T-helper 17 cell (primary cell): ENCODE measurements at regions not wholly inside any gene's neighbourhood (a gene's known extent, or its start where the extent isn't known, plus 50 kb on each side); places are given as distances from the start of the nearest gene placed in this dataset.

Source experiments
- ATAC-seq: fragments of 150-1000 bp; cut with Tn5 transposase; 2 replicates; pipeline ENCODE4 v1.10.0; 2021; ENCODE audit warnings: mild to moderate bottlenecking, moderate library complexity
- DNase-seq, 3 donors: peaks; one replicate each; pipeline versions ENCODE4 v3.0.0 to v3.0.0-alpha.2; 2020 to 2021
- H3K9me3 ChIP-seq: one replicate; pipeline ENCODE4 v1.7.0; 2013; ENCODE audit warnings: low read length, mild to moderate bottlenecking; ENCODE audit not compliant: control insufficient read depth, poor library complexity, severe bottlenecking
- H3K27ac Mint-ChIP-seq: one replicate; pipeline ENCODE4 v1.8.0; 2022; ENCODE audit warnings: mild to moderate bottlenecking, moderate library complexity, mixed read lengths
- H3K27me3 Mint-ChIP-seq: one replicate; pipeline ENCODE4 v1.8.0; 2022; ENCODE audit warnings: mixed read lengths
- H3K36me3 Mint-ChIP-seq: one replicate; pipeline ENCODE4 v1.8.0; 2022; ENCODE audit warnings: low read depth, mixed read lengths
- H3K4me1 Mint-ChIP-seq: one replicate; pipeline ENCODE4 v1.8.0; 2022; ENCODE audit warnings: mild to moderate bottlenecking, mixed read lengths
- H3K4me3 Mint-ChIP-seq: one replicate; pipeline ENCODE4 v1.8.0; 2022; ENCODE audit warnings: mild to moderate bottlenecking, moderate library complexity, mixed read lengths

DNA sequence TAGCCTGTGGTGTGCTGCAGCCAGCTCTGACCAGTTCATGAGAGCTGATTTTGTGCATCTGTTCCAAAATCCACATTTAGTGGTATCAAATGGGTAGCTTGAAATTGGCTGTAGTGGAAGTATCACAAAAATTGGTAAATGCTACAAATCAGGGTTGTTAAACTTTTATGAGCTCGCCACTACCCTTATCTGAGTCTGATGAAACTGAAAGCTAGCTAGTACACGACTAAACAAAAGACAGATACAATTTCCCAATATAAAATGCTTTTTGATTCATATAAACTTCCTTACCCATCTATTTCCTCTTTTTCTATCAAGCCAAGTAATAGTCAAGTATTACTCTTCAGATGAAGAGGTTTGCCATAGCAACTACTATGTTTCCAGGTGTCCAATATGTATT, 392.0 kb downstream of the TMEM161B start:
- DNase-seq (no peak), ATAC-seq (no peak)
- Mint-ChIP-seq H3K27ac (no peak overlapping the region), H3K4me3 (no peak overlapping the region), H3K27me3 (no peaks in the 10 kb centered on the region), H3K36me3 (no peaks in the 10 kb centered on the region), H3K4me1 (no peaks in the 10 kb centered on the region)
- no peaks in the 10 kb centered on the region for H3K9me3 ChIP-seq

DNA sequence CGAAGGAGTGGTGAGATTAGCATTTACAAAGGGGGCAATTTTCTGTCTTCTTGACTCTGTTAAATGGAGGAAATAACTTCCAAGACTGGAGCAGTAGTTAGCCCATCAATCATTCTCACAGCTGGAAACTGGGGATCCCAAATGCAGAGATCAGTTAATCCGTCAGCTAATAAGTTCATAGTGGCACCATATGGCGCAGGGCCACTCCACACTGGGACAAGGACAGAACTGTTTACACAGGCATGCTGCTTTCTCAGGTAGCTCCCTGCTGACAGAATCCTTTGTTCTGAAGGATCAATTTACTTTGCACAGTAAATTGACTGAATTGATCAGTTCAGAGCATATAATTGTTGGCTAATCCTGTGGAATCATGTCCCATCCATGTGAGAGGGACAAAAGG, 395.7 kb downstream of the TMEM161B start:
- no peaks in the 10 kb centered on the region for H3K9me3 ChIP-seq
- Mint-ChIP-seq H3K4me3 (no peak overlapping the region), H3K4me1 (no peaks in the 10 kb centered on the region), H3K36me3 (no peaks in the 10 kb centered on the region), H3K27me3 (peaks cover 4% of the 10 kb centered on the region), H3K27ac (no peak overlapping the region)
- no peak for DNase-seq
- ATAC-seq: no peak

DNA sequence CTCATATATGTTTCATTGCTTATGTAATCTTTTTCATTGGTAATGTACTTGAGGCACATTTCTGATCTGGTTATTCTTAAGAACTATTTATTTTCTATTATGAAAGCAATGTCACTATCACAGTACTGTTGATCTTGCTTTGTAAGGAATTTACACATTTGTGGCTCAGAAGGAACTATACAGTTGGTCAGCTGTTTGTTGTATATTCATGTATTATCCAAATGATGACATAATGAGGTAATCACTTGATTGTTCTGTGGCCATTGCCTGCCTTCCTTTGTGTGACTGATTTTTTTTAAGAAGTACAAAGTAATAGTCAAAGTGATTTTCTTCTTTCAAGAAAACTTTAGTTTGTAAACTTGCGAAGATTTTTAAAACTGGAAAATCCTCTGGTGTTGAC, 399.9 kb downstream of the TMEM161B start:
- DNase-seq (no peak), ATAC-seq (no peak)
- Mint-ChIP-seq H3K36me3 (no peaks in the 10 kb centered on the region), H3K27ac (no peak overlapping the region), H3K4me3 (no peak overlapping the region), H3K27me3 (peaks cover 4% of the 10 kb centered on the region), H3K4me1 (no peaks in the 10 kb centered on the region)
- no peaks in the 10 kb centered on the region for H3K9me3 ChIP-seq

DNA sequence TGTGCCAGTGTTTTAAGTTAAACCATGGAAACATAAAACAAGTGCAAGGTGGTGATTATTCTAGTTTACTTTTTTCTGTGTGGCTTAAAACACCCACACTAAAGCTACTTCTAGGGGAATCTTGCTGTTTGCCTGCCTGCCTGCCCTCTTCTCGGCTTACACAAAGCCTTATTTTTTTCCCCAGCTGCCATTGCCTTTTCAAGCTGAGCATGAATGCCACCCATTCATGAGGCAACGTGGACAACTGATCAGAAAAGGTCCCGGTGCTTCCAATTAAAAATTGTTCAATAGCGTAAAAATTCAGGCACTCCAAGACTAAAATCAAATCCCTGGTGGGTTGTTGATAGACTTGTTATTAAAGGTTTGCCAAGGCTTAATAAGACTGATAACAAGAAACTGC, 401.4 kb downstream of the TMEM161B start:
- Mint-ChIP-seq H3K36me3 (no peaks in the 10 kb centered on the region), H3K27ac (no peak overlapping the region), H3K27me3 (peaks cover 4% of the 10 kb centered on the region), H3K4me3 (no peak overlapping the region), H3K4me1 (no peaks in the 10 kb centered on the region)
- no peak for DNase-seq
- no peaks in the 10 kb centered on the region for H3K9me3 ChIP-seq
- no peak for ATAC-seq

DNA sequence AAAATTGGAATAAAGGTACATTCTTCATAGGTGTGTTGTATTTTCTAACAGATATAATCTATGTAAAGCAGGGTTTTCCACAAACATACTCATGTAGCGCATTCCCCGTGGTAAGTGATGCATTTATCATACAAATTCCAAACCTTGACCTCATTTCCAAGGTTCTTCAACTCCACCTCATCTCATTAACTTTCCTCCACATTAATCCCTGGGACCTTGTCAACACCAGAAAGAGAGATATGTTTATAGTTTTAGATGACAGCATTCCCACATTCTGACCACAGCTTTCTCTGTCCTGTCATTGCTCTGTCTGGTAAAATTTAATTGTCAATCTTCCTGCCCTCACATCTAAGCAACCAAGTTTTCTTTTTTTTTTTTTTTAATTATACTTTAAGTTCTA, 415.1 kb downstream of the TMEM161B start:
- no peak overlapping the region for H3K27ac Mint-ChIP-seq
- H3K27me3 Mint-ChIP-seq: no peaks in the 10 kb centered on the region
- H3K4me3 Mint-ChIP-seq: no peak overlapping the region
- ATAC-seq (no peak), DNase-seq (no peak)
- H3K4me1 Mint-ChIP-seq: no peaks in the 10 kb centered on the region
- H3K36me3 Mint-ChIP-seq: no peaks in the 10 kb centered on the region
- H3K9me3 ChIP-seq: no peaks in the 10 kb centered on the region

DNA sequence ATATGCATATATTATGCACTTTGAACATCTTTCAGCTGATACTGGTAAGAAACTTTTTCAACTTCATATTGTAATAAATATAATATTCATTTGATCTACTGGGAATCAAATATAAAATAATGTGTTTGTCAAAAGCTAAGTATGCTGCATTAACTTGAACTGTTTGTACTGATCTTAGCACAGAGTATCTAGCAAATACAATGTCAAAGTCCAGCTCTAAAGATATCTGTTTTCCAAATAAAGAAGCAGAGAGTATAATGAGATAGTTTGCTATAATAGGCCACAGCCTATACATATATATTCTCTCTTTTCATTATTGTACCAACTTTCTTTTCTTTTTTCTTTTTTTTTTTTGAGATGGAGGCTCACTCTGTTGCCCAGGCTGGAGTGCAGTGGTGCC, 417.0 kb downstream of the TMEM161B start:
- Mint-ChIP-seq H3K27ac (no peak overlapping the region), H3K27me3 (no peaks in the 10 kb centered on the region), H3K36me3 (no peaks in the 10 kb centered on the region), H3K4me1 (no peaks in the 10 kb centered on the region), H3K4me3 (no peak overlapping the region)
- ATAC-seq (no peak), DNase-seq (no peak)
- H3K9me3 ChIP-seq: no peaks in the 10 kb centered on the region

DNA sequence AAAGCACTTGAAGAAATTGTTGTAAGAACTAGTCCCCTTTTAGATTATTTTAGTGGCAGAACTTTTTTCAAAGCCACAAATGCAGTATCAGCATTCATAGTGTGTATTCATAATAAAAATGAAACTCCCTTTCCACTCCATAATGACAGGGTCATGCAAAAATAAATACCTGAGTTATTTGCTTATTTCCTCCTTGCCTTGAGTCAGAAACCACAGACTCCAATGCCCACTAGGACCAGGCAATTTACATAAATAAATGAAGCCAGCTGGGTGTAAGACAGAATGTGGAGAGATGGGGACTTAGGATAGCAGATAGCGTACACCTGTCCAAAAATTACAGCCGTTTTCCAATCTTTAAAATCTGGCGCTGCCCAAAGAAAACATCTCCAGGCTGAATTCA, 417.8 kb downstream of the TMEM161B start:
- no peaks in the 10 kb centered on the region for H3K4me1 Mint-ChIP-seq
- ATAC-seq (no peak), DNase-seq (no peak)
- H3K27ac Mint-ChIP-seq: no peak overlapping the region
- H3K36me3 Mint-ChIP-seq: no peaks in the 10 kb centered on the region
- no peaks in the 10 kb centered on the region for H3K27me3 Mint-ChIP-seq
- no peak overlapping the region for H3K4me3 Mint-ChIP-seq
- H3K9me3 ChIP-seq: no peaks in the 10 kb centered on the region

DNA sequence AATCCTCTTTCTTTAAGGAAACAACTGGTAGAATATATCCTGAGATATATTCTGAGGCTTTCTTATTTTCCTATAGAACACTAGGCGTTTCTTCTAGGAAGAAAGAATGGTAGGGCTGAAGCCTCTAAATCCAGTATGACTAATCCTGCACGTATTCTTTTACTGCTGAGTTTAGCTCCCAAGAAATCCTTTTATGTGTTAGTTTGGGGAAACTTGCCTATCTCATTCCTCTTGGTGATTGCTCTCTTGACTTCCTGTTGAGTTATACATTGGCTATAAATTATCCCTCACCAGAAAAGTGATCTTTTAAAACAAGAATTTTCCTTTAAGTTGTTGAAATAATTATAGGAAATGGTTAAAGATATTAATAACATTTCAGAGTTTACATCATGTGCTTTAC, 422.9 kb downstream of the TMEM161B start:
- Mint-ChIP-seq H3K4me3 (no peak overlapping the region), H3K36me3 (no peaks in the 10 kb centered on the region), H3K27ac (no peak overlapping the region), H3K4me1 (no peaks in the 10 kb centered on the region), H3K27me3 (no peaks in the 10 kb centered on the region)
- H3K9me3 ChIP-seq: no peaks in the 10 kb centered on the region
- ATAC-seq (no peak), DNase-seq (no peak)

DNA sequence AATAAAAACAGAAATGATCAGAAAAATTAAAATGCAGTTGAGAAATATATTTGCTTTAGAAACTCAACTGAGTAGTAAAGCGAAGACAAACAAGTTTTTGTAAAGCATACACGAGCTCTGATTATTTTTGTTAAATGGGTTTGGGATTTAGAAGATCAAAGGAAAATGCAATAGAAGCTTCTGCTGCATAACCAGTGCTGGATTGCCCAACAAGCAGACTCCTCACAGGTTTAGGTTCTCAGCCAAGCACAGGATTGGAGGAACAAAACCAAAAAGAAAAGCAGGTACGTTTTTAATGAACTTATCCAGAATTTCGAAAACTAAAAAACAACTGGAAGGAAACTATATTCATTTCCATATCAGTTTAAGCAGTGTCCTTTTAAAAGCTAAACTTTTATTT, 423.8 kb downstream of the TMEM161B start:
- H3K9me3 ChIP-seq: no peaks in the 10 kb centered on the region
- no peaks in the 10 kb centered on the region for H3K36me3 Mint-ChIP-seq
- DNase-seq (no peak), ATAC-seq (no peak)
- no peaks in the 10 kb centered on the region for H3K4me1 Mint-ChIP-seq
- no peaks in the 10 kb centered on the region for H3K27me3 Mint-ChIP-seq
- no peak overlapping the region for H3K4me3 Mint-ChIP-seq
- H3K27ac Mint-ChIP-seq: no peak overlapping the region

DNA sequence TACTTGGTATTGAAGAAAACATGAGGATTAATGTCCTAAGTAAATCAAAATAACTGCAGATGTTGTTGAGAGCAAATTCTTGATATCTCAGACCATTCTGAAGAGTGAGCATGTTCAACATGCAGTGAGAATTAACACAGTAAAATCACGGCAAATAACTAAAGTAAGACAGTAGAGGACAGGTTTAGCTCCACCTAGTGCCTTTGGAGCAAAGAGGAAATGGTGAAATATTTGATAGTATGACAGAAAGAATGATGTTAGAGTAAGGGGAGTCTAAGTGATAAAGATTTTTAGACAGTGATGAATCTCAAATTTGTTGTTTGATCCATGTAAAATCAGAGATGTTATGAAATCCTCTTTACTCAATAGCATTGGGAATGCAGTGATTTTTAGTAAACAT, 424.2 kb downstream of the TMEM161B start:
- Mint-ChIP-seq H3K27ac (no peak overlapping the region), H3K36me3 (no peaks in the 10 kb centered on the region), H3K27me3 (no peaks in the 10 kb centered on the region), H3K4me1 (no peaks in the 10 kb centered on the region), H3K4me3 (no peak overlapping the region)
- DNase-seq: no peak
- ATAC-seq: no peak
- H3K9me3 ChIP-seq: no peaks in the 10 kb centered on the region

DNA sequence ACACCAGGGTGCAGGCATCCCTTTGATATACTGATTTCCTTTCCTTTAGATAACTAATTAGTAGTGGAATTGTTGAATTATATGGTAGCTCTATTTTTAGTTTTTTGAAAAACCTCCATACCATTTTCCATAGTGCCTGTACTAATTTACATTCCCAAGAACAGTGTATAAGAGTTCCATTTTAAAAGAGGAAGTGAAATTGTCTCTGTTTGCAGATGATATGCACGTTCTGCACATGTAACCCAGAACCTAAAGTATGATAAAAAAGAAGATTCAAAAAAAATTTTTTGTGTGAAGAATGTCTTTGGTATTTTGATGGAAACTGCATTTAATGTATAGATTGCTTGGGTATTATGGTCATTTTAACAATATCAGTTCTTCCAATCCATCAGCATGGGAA, 424.0 kb upstream of the CCNH start:
- no peaks in the 10 kb centered on the region for H3K27me3 Mint-ChIP-seq
- H3K27ac Mint-ChIP-seq: no peak overlapping the region
- H3K4me1 Mint-ChIP-seq: no peaks in the 10 kb centered on the region
- ATAC-seq (no peak), DNase-seq (no peak)
- H3K4me3 Mint-ChIP-seq: no peak overlapping the region
- H3K9me3 ChIP-seq: peaks cover 2% of the 10 kb centered on the region
- H3K36me3 Mint-ChIP-seq: no peaks in the 10 kb centered on the region

DNA sequence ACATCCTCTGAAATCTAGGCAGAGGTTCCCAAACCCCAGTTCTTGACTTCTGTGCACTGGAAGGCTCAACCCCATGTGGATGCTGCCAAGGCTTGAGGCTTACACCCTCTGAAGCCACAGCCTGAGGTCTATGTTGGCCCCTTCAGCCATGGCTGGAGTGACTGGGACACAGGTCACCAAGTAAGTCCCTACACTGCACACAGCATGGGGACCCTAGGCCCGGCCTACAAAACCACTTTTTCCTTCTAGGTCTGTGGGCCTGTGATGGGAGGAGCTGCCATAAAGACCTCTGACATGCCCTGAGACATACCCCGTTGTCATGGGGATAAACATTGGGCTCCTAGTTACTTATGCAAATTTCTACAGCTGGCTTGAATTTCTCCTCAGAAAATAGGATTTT, 418.8 kb upstream of the CCNH start:
- H3K4me1 Mint-ChIP-seq: no peaks in the 10 kb centered on the region
- H3K27ac Mint-ChIP-seq: no peak overlapping the region
- no peaks in the 10 kb centered on the region for H3K36me3 Mint-ChIP-seq
- DNase-seq (no peak), ATAC-seq (no peak)
- H3K4me3 Mint-ChIP-seq: no peak overlapping the region
- no peaks in the 10 kb centered on the region for H3K27me3 Mint-ChIP-seq
- H3K9me3 ChIP-seq: no peaks in the 10 kb centered on the region

DNA sequence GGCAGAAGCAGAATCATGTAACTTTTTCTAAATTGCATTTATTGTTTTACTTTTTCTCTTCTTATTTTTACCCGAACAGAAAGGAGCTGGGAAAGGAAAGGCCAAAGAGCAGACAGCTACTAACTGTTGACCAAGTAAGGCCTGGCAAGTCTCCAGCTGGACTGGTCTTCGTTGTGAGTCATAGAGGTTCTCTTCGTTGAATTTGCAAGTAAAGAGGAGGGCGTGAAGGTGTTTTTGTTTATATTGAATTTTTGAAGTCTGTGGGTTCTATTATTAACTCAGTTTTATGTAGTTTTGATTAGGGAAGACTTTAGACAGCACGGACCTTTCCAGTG, 416.5 kb upstream of the CCNH start:
- Mint-ChIP-seq H3K27ac (no peak overlapping the region), H3K4me3 (no peak overlapping the region)
- ATAC-seq: no peak

DNA sequence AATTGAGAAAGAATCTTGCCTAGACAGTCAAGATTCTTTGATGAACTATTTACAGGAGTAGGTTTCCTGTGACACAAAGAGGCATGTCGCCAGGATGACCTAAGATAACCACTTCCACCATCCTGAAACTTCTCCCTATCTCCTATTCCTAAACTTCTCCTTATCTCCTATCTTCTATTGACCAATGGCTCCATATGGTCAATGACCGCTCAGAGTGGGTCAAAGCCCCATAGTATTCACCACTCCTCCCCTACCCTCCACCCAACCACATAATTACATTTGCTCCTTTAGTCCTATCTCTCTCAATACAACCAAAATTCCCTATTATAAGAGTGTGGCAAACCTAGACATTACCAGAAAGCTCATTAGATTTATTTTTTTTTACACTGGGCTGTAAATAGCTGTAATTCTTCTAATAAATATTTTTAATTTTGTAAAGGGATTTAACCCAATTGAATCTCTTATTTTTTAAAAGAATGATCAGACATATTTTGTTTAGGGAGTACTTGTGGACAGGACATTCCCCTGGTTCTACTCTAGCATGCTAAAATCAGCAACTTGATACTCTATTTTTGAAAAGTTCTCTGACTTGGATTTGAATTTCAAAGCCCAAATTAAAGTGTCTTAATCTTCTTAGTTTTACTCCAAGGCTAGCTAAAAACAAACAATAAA, 416.0 kb upstream of the CCNH start:
- Mint-ChIP-seq H3K4me1 (no peaks in the 10 kb centered on the region), H3K36me3 (no peaks in the 10 kb centered on the region), H3K4me3 (no peak overlapping the region), H3K27me3 (no peaks in the 10 kb centered on the region), H3K27ac (no peak overlapping the region)
- no peaks in the 10 kb centered on the region for H3K9me3 ChIP-seq
- DNase-seq (no peak), ATAC-seq (no peak)

More for the DNA sequence above, 416.5 kb upstream of the CCNH start:
- DNase-seq: no peak
- no peaks in the 10 kb centered on the region for H3K36me3 Mint-ChIP-seq
- no peaks in the 10 kb centered on the region for H3K27me3 Mint-ChIP-seq
- H3K4me1 Mint-ChIP-seq: no peaks in the 10 kb centered on the region
- no peaks in the 10 kb centered on the region for H3K9me3 ChIP-seq
